SU-DHL-6 (cell line): ENCODE measurements at regions not wholly inside any gene's neighbourhood (a gene's known extent, or its start where the extent isn't known, plus 50 kb on each side); places are given as distances from the start of the nearest gene placed in this dataset.

Source experiments
- H2AFZ ChIP-seq: fragments of 200-600 bp; sonication (generic); 2 replicates; pipeline ENCODE4 v1.6.1; 2014; ENCODE audit warnings: low read depth, mild to moderate bottlenecking, moderate library complexity, mixed read lengths, antibody characterized with exemption, low read length; ENCODE audit not compliant: severe bottlenecking
- H3F3A ChIP-seq: fragments of 200-600 bp; shearing (Covaris generic); 2 replicates; pipeline ENCODE4 v1.6.0; 2016; ENCODE audit warnings: antibody characterized with exemption, mild to moderate bottlenecking; ENCODE audit not compliant: insufficient read depth
- H3K27ac ChIP-seq: fragments of 200-600 bp; sonication (generic); 2 replicates; pipeline ENCODE4 v1.5.1; 2016; ENCODE audit warnings: low read depth, mild to moderate bottlenecking, low read length, moderate library complexity, mixed read lengths
- H3K27me3 ChIP-seq: fragments of 200-600 bp; sonication (generic), shearing (Covaris generic); 2 replicates; pipeline ENCODE4 v1.6.0; 2014; ENCODE audit warnings: mild to moderate bottlenecking, low read length
- H3K36me3 ChIP-seq: fragments of 200-600 bp; sonication (generic); 2 replicates; pipeline ENCODE4 v1.6.1; 2014; ENCODE audit warnings: mild to moderate bottlenecking, low read length, mixed read lengths
- H3K4me2 ChIP-seq: fragments of 300-600, 200-600 bp; shearing (Covaris generic), sonication (generic); 2 replicates; pipeline ENCODE4 v1.6.0; 2014; ENCODE audit warnings: low read length, low read depth, mild to moderate bottlenecking; ENCODE audit not compliant: poor library complexity, severe bottlenecking
- H3K4me3 ChIP-seq: fragments of 200-600 bp; sonication (generic); 2 replicates; pipeline ENCODE4 v1.5.1; 2014; ENCODE audit warnings: antibody characterized with exemption, low read length, mild to moderate bottlenecking, mixed read lengths; ENCODE audit not compliant: insufficient read depth, poor library complexity, severe bottlenecking
- H3K79me2 ChIP-seq: fragments of 200-600 bp; sonication (generic); 2 replicates; pipeline ENCODE4 v1.6.1; 2014; ENCODE audit warnings: mild to moderate bottlenecking, low read length, moderate library complexity; ENCODE audit not compliant: insufficient read depth
- H3K9ac ChIP-seq: fragments of 200-600 bp; sonication (generic); 2 replicates; pipeline ENCODE4 v1.7.0; 2014; ENCODE audit warnings: mild to moderate bottlenecking, low read length
- H3K9me2 ChIP-seq: fragments of 200-600 bp; sonication (generic); replicated peaks from 2 replicates; pipeline ENCODE4 v1.6.1; 2014; ENCODE audit warnings: low read length; ENCODE audit not compliant: insufficient read depth
- H3K9me3 ChIP-seq: fragments of 200-600 bp; sonication (generic); 2 replicates; pipeline ENCODE4 v1.6.1; 2014; ENCODE audit warnings: low read length, mixed read lengths; ENCODE audit not compliant: insufficient read depth
- H4K20me1 ChIP-seq: fragments of 200-600 bp; sonication (generic); 2 replicates; pipeline ENCODE4 v1.6.1; 2014; ENCODE audit warnings: low read depth, mild to moderate bottlenecking, antibody characterized with exemption, low read length, moderate library complexity, mixed read lengths
- EZH2phosphoT487 ChIP-seq: fragments of 200-600 bp; sonication (generic), shearing (Covaris generic); conservative IDR thresholded peaks from 2 replicates; pipeline ENCODE4 v1.6.1; 2018; ENCODE audit warnings: mild to moderate bottlenecking, antibody characterized with exemption, low read length, moderate library complexity, mixed read lengths
- TF ChIP-seq, protein P1 (sequence below): fragments of 200-600 bp; sonication (generic); IDR thresholded peaks from one replicate; pipeline ENCODE4 v1.5.1; 2017; ENCODE audit warnings: antibody characterized with exemption, mild to moderate bottlenecking, low read length, moderate library complexity; ENCODE audit not compliant: insufficient read depth, poor library complexity, severe bottlenecking

DNA sequence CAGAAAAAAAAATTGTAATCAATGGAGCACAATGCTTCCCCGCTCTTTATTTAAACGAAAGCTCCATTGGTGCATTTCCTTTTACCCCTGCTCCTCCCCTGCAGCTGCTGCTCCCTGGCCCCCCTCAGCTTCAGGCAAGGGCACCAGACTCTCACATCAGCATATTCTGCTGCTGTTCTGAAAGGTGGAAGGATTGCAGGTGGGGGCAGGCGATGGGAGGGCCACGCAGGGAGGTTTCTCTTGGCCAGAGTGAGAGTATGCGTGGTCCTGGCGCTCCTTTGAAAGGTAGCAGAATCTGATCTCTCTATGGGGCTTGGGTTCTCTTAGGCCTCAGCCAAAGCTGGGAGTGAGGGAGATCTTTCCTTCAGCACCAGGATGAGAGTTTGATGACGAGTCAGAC lies 240.9 kb upstream of the CADM1 start:
- H3K9ac ChIP-seq: no peak overlapping the region
- H3K79me2 ChIP-seq: no peaks in the 10 kb centered on the region
- H3K4me2 ChIP-seq: no peak overlapping the region
- H2AFZ ChIP-seq: no peak overlapping the region
- no peak overlapping the region for H3K27ac ChIP-seq
- no peak overlapping the region for H3K4me3 ChIP-seq
- TF ChIP-seq, protein P1, sequence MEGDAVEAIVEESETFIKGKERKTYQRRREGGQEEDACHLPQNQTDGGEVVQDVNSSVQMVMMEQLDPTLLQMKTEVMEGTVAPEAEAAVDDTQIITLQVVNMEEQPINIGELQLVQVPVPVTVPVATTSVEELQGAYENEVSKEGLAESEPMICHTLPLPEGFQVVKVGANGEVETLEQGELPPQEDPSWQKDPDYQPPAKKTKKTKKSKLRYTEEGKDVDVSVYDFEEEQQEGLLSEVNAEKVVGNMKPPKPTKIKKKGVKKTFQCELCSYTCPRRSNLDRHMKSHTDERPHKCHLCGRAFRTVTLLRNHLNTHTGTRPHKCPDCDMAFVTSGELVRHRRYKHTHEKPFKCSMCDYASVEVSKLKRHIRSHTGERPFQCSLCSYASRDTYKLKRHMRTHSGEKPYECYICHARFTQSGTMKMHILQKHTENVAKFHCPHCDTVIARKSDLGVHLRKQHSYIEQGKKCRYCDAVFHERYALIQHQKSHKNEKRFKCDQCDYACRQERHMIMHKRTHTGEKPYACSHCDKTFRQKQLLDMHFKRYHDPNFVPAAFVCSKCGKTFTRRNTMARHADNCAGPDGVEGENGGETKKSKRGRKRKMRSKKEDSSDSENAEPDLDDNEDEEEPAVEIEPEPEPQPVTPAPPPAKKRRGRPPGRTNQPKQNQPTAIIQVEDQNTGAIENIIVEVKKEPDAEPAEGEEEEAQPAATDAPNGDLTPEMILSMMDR: no peak
- TF ChIP-seq EZH2phosphoT487: no peak
- H3K9me3 ChIP-seq: no peaks in the 10 kb centered on the region
- no peaks in the 10 kb centered on the region for H3F3A ChIP-seq
- H3K36me3 ChIP-seq: no peaks in the 10 kb centered on the region
- no peaks in the 10 kb centered on the region for H3K9me2 ChIP-seq
- no peaks in the 10 kb centered on the region for H4K20me1 ChIP-seq
- no peaks in the 10 kb centered on the region for H3K27me3 ChIP-seq

DNA sequence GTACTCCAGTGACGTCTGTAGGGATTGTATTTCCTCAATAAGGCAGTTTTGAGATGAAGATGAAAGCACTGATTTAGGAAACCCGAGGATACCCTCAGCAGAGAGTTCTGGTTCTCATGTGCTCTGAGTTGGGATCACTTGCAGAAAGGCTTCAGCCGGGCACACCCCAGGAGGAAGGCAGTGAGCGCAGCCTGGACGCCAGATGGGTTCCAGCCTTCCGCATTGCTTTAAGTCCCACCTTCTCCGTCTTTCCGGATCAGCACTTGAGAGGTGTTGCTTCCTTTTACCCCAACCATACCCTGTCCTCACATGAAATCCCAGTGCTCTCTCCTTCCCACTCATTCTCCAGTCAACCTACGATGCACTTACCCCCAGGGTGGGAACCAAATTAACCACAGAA lies 239.5 kb upstream of the CADM1 start:
- TF ChIP-seq EZH2phosphoT487: no peak
- TF ChIP-seq, protein P1: no peak
- no peaks in the 10 kb centered on the region for H3K36me3 ChIP-seq
- H3K4me3 ChIP-seq: no peak overlapping the region
- H3F3A ChIP-seq: no peaks in the 10 kb centered on the region
- no peaks in the 10 kb centered on the region for H3K79me2 ChIP-seq
- no peak overlapping the region for H3K27ac ChIP-seq
- H3K9me3 ChIP-seq: no peaks in the 10 kb centered on the region
- H3K27me3 ChIP-seq: no peaks in the 10 kb centered on the region
- H3K9me2 ChIP-seq: no peaks in the 10 kb centered on the region
- no peak overlapping the region for H3K9ac ChIP-seq
- H3K4me2 ChIP-seq: no peak overlapping the region
- no peak overlapping the region for H2AFZ ChIP-seq
- no peaks in the 10 kb centered on the region for H4K20me1 ChIP-seq

DNA sequence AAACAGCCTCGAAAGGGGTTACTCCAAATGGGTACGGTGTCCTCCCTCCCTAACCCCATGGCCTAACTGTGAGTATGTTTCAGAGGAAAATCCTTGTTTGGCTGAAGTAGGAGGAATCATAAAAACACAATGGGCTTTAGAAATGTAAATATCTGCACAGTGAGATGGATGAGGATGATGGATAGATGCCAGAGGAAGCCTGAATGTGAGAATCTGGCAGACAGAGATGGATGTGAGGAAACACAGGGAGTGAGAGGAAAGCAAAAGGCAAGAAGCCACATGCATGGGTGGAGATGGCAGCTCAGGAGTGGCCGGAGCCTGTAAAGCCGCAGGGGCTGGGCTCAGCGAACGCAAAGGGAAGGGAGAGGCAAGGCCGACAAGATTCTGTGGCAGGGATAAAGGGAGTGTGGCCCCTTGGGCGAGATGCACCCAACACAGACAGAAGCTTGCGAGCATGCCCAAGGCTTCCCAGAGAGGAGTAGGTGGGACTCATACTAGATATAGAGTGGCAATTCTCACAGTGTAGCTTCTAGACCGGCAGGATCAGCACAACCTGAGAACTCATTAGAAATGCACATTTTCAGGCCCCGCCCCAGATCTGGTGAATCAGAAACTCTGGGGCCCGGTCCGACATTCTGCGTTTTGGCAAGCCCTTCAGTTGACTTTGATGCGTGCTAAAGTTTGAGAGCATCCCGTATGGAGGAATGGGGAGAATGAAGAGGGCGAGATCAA lies 237.3 kb upstream of the CADM1 start:
- no peaks in the 10 kb centered on the region for H3K9me3 ChIP-seq
- H3K4me2 ChIP-seq: no peak overlapping the region
- H3K9me2 ChIP-seq: no peaks in the 10 kb centered on the region
- no peak overlapping the region for H3K4me3 ChIP-seq
- no peak for TF ChIP-seq EZH2phosphoT487
- no peaks in the 10 kb centered on the region for H3F3A ChIP-seq
- no peaks in the 10 kb centered on the region for H3K27me3 ChIP-seq
- no peaks in the 10 kb centered on the region for H3K79me2 ChIP-seq
- no peak overlapping the region for H2AFZ ChIP-seq
- no peak overlapping the region for H3K9ac ChIP-seq
- H3K36me3 ChIP-seq: no peaks in the 10 kb centered on the region
- H3K27ac ChIP-seq: no peak overlapping the region
- H4K20me1 ChIP-seq: no peaks in the 10 kb centered on the region

DNA sequence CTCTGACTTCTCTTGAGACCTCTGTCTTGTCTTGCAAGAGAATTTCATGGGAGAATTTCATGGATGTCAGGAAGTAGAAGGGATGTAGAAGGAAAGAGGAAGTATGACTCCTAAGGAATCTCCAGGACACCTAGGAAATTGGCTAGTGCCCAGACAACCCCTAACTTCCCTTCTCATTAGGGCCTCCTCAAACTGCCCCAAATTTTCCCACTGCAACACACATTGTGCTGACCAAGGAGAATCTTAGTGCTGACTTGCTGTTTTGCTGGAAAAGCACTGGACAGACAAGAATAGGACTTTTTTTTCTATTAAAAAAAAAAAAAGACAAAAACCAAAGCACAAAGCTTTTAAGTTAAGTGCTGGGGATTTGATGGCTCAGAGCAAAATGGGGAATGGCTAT lies 236.1 kb upstream of the CADM1 start:
- no peaks in the 10 kb centered on the region for H3F3A ChIP-seq
- no peak for TF ChIP-seq EZH2phosphoT487
- TF ChIP-seq, protein P1: no peak
- H3K36me3 ChIP-seq: no peaks in the 10 kb centered on the region
- no peak overlapping the region for H3K4me2 ChIP-seq
- no peaks in the 10 kb centered on the region for H3K9me3 ChIP-seq
- H3K27me3 ChIP-seq: no peaks in the 10 kb centered on the region
- H3K27ac ChIP-seq: no peak overlapping the region
- no peaks in the 10 kb centered on the region for H4K20me1 ChIP-seq
- H3K4me3 ChIP-seq: no peak overlapping the region
- H3K9ac ChIP-seq: no peak overlapping the region
- H3K9me2 ChIP-seq: no peaks in the 10 kb centered on the region
- no peak overlapping the region for H2AFZ ChIP-seq
- H3K79me2 ChIP-seq: no peaks in the 10 kb centered on the region
